GM21717 (cell line): ENCODE measurements at regions not wholly inside any gene's neighbourhood (a gene's known extent, or its start where the extent isn't known, plus 50 kb on each side); places are given as distances from the start of the nearest gene placed in this dataset.

Experiments used
- ATAC-seq: cut with Tn5 transposase; IDR thresholded peaks from one replicate; pipeline ENCODE4 v1.9.1; 2021; ENCODE audit warnings: mild to moderate bottlenecking, moderate library complexity; ENCODE audit not compliant: unreplicated experiment

DNA sequence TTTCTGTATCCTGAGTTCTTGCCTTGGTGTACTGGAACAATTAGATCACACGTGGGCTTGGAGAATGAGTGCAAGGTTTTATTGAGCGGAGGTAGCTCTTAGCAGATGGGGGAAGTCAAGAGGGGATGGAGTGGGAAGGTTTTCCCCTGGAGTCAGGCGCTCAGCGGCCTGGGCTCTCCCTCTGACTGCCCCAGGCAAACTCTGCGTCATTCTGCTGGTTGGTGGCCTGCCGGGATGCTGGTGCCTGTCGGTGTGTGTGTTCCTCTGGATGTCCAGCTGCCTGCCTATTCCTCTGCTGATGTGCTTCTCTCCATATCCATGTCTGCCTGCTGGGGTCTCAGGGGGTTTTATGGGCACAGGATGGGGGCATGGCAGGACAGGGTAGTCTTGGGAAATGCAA, 111.0 kb downstream of the TRIB2 start:
- no peak for ATAC-seq

DNA sequence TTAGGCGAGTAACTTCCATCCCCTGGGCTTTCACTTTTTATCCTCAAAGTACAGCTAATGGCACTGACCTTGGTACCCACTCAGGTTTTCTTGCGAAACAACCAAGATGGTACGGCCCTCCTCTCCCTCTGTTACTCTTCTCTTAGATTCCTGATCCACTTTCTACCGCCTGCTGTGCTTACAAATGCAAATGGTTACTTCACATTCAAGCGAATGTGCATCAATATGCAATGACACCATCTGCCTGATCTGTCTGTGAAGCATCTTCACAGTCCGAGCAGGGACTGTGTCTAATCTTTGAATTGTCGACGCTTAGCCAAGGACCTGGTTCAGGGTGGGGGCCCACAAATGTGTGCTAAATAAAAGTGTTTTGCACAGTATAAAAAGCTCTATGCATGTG, 112.2 kb downstream of the TRIB2 start:
- ATAC-seq: no peak

DNA sequence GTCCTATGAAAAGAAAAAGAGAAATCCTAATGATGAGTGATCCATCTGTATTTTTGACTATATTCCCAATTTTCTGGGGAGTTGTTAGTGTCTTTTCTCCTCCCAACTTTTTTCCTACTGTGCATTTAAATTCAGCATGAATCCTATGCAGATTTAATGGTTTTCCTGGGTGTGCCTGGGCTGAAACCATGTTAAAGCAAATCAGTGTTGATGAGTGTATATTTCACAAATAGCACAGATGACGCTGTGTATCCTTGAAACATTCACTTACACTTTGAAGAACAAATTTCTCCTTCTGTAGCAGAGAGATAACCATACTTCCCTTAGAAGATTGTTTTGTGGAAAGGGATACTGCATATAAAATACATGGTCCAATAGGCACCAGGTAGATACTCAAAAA, 114.3 kb downstream of the TRIB2 start:
- no peak for ATAC-seq

DNA sequence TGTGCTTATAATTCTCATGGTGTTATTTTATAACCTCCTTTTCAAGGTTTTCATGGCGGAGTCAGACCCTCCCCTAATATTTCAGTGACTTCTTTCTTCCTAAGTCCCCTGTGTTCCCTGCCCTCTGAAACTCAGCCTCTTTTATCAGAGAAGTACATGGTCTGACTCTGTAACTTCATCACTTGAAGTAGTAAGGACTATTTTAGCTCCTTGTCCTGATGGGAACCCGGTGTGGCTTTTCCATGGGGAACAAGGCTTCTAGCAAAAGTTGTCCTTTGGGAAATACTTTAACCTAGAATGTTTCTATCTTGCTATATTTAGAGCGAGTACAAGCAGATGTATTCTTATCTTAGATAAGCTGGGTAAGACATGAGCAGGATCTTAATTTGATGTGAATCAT, 117.5 kb downstream of the TRIB2 start:
- no peak for ATAC-seq

DNA sequence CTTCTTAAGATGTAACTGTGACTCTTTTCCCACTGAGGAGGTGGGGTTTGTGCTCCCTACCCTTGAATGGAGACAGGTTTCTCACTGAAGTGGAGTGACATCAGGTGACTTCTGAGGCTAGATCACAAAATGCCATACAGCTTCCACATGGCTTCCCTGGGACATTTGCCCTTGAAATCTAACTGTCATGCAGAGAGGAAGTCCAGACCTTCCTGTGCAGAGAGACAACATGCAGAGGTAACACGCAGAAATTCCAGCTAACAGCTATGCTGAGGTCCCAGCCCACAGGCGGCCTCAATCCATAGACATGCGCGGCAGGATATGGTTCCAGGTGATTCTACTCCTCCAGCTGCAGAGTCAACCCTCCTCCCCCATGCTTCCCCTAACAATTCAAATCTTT, 119.0 kb downstream of the TRIB2 start:
- no peak for ATAC-seq

DNA sequence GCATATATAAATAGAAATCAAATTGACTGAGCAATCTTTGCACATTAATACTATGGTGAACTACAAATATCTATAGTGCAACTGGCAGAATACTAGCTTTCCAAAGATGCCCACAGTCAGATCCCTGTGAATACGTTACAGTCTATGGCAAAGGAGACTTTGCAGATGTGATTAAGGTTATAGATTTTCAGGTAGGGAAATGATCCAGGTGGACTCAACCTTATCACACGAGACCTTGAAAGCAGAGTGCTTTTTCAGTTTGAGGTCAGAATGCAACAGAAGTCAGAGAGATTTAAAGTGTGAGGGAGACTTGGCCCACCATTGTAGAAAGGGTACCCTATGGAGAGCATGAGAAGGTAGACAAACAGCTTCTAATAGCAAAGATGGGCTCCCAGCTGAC, 122.6 kb downstream of the TRIB2 start:
- no peak for ATAC-seq

DNA sequence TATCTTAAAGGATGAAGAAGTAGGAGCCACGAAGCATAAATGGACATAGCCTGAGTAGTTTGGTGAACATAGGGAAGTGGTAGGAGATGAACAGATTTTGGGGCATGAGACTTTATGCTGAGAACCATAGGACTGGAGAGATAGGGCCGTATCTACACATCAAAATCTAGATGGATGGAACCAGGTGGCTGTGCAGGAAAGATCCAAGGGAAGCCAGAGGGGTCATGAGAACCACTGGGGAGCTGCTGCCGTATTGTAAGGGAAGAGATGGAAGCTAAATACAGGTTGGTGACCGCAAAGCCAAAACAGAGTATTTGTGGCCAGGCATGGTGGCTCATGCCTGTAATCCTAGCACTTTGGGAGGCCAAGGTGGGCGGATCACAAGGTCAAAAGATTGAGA, 124.3 kb downstream of the TRIB2 start:
- no peak for ATAC-seq

DNA sequence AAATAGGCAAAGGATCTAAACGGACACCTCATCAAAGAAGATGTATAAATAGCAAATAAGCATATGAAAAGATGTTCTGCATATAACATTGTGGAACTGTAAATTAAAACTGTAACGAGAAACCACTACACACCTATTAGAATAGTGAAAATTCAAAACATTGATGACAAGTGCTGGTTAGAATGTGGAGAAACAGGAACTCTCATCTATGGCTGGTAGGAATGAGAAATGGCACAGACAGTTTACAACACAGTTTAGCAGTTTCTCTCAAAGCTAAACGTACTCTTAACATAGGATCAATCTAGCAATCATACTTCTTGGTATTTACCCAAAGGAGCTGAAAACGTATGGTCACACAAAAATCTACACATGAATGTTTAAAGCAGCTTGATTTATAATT, 126.2 kb downstream of the TRIB2 start:
- ATAC-seq: no peak

DNA sequence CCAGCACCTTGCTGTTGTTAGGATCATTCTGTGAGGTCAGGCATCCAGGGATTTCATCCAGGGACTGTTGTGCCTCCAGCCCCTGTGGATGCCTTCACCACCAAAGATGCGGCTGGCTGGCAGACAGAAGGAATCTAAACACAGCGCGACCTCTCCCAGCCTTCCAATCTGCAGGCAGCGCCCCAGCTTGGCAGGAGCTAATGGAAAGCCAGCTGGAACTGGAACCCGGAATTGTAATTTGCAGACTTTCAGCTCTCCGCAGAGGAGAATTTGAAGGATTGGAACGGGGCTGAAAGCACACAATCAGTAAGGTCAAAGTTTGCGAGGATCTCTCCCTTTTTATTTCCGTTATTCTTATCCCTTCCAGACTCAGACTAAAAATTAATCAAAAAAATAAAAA, 127.8 kb downstream of the TRIB2 start:
- no peak for ATAC-seq

DNA sequence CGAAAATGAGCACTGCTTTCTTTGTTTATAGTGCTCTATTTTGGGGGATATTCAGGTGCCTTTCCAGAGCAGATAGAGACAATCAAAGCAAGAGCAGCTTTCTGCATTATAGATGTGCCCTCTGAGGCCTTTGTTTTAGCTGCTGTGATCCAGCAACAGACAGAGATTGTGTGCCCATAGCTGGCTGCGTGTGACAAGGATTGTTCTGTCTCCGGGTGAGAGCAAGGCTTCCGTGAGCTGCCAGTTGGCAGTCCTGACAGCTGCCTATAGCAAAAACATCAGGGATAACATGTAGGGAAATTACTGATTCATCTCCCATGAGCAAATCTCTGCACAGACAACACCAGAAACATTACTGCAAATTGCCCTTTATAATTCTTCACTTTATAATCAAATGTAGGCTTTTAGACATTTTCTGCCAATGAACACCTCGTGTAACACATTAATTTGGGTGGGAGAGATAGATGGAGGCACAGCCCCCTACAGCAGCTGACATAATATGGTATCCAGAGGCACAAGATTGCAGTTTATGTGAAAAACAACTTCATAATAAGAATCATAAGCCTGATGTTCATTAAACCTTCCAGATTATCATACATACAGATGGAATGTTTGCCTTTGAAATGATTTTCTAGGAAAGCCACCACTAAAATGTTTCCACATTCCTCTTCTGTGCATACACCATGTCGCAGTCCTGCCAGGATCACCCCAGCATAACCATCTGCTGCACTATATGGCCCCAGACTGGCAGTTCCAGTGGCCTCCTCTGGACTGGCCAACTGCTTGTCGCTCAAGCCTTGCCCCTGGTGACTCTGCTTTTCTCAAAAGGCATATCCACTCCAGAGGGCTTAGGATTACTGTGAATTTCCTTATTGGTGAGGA, 131.2 kb downstream of the TRIB2 start:
- no peak for ATAC-seq

DNA sequence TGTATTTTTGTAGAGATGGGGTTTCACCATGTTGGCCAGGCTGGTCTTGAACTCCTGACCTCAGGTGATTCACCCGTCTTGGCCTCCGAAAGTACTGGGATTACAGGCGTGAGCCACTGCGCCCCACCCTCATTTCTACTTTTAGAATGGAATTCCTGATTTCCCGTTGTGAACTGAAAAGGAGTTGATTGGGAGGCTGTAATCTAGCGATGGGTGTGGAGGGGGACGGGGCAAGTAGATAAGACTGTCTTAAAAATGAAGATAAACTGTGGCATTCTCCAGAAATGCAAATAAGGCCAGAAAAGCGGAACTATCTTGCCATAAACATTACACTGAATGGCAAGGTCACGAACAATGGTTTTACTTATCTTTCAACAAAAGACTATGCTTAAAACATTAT, 135.4 kb downstream of the TRIB2 start:
- ATAC-seq: no peak

DNA sequence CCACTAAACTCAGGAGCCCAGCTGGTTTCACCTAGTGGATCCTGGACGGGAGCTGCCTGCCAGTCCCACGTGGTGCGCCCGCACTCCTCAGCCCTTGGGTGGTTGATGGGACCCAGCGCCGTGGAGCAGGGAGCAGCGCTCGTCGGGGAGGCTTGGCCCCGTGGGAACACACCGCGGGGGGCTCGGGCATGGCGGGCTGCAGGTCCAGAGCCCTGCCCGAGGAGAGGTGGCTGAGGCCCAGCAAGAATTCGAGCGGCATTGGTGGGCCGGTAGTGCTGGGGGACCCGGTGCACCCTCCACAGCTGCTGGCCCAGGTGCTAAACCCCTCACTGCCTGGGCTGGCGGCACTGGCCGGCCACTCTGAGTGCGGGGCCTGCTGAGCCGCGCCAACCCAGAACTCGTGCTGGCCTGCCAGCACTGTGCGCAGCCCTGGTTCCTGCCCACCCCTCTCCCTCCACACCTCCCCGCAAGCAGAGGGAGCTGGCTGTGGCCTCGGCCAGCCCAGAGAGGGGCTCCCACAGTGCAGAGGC, 137.3 kb downstream of the TRIB2 start:
- ATAC-seq: no peak

DNA sequence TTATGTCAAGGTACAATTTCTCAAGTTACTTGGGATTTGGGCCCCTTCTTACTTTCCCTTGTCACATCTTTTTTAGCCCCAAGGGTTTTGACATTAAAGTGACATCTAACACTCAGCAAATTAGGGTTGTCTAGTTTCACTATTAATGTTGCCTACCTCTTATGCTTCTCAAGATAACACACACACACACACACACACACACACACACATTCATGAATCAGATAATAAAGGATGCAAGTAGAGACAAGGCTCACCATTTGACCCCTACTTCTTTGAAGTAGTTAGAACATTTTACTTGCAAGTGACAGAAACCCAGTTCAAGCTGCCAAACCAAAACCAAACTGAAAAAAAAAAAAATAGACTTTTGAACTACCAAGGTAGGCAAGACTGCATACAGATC, 138.8 kb downstream of the TRIB2 start:
- no peak for ATAC-seq

DNA sequence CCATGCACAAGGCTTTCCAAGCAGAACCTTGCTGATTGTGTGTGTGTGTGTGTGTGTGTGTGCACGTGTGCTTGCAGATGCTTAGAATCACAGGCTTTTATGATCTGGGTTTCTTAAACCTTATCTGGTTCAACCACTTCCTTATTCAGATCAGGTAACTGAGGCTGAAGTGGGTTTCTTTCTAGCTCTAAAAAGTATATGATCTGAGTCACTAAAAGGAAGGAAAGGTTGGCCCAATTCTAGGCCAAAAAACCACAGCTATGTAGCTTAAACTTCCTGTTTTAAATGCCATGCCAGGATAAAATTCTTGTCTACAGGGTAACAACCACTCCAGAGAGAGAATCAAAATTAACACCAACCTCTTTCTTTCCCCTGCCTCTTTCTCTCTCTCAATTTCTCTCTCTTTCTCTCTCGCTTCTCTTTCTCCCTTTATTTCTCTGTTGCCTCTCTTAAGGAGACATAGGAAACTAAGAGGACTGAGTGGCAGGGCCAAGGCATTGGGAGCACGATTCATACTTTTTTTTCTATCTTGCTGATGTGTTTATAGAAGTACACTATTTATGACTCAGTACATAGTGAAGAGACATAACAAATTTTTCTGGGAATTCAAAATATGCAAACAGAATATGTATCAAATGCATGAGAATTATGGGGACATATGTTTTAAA, 140.3 kb downstream of the TRIB2 start:
- ATAC-seq: no peak

DNA sequence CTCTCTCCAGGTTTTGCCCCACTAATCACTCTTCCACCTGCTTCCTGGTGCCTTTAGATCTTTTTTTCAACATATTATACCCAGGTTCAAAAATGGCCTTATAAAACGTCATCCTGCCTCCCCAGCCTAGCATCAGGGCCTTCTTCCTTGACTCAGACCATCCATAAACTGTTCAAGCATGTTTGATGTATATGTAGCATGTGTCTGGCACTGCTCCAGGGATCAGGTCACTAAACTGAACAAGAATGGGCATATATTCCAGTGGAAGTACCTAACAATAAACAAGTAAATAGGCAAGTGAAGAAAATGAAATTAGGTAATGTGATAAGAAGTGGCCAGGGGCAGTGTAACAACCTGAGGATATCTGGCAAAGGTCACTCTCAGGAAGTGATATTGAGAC, 141.2 kb downstream of the TRIB2 start:
- ATAC-seq: no peak

DNA sequence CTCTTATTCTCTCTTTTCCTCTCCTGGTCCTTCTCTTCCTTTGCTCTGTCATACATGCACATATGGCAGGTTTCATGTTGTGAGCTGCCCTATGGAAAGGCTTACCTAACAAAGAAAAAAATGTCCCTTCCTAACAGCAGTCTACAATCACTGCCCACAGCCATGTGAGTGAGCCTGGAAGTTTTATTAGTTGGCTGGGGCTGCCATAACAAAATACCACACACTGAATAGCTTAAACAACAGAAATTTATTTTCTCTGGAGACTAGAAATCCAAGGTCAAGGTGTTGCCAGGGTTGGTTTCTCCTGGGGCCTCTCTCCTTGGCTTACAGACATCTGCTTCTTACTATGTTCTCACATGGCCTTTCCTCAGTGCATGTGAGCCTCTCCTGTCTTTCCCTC, 142.1 kb downstream of the TRIB2 start:
- ATAC-seq: no peak

DNA sequence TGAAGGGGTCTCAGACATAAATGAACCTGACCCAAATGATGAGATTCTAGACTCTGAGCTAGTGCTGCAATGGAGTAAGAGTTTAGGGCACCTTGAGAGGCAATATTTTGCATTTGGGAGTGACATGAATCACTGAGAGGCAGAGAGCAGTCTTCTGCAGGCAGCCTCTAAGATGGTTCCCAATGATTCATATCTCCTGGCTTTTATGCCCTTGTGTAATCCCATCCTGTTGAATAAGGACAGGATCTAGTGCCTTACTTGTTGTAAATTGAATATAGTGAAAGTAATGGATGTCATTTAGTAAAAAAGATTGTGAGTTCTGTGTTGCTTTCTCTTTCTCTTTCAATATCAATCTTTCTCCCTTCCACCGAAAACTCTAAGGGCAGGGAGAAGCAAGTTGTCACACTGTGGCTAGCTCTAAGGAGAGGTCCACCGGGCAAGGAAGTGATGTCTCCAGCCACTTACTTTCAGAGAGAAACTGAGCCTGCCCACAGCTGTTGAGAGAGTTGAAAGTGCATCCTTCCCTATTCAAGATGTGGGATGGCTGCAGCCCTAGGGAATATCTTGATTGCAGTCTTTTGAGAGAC, 144.7 kb downstream of the TRIB2 start:
- no peak for ATAC-seq

DNA sequence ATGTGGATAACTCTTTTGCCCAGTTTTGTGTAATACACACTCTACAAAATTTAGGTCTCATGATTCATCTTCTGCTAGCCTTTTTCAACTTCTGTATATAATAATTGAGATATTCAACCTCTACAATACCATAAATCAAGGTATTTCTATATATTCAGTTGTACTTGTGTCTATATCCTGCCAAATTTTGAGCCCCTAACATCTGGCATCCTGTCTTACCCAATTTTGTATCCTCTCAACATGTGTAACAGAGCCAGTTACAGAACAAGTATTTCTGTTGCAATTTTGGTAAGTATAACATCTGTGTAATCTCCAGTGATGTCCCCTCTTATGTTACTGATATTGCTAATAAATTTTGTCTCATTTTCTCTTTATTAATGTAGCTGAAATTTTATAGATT, 145.8 kb downstream of the TRIB2 start:
- no peak for ATAC-seq

DNA sequence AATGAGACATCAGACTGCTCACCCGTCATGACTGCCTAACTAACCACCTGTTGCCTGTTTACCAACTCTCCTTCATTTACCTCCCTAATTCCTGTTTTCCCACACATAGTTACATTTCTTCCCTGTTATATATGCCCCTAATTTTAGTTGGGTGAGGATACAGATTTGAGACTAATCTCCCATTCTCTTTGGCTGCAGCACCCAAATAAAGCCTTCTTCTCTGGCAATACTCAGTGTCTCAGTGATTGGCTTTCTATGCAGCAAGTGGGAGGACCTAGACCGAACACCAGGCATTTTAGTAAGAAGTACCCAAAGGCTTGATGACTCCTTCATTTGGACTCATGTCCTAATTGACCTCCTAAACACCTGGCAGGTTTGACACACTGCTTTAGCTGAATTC, 147.2 kb downstream of the TRIB2 start:
- no peak for ATAC-seq

DNA sequence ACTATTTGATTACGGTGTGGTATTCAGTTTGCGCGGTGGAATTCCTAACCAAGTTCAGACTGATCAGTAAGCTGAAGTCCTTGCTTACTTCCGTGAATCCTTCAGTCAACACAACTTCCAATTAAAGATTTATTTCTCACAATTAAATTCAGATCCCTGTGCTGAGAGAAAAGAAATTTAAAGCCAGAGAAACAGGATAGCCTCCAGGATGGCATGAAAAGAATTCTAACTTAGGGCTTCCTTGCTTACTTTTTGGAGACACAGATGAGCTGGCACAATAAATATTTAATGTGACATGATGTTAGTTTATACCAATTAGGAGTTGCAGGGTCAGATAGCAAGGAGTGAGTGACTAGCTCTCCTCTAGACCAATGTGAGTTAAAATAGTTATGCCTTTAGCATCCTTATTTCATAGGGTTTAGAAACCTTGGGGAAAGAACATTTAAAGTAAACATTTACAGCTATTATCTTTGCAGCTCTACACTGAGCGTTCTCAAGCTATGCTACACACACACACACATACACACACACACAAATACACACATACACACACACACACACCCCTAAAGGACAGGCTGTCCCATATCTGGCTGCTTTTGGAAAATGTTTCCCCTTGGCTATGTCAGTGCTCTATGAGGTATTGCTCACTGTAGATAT, 151.0 kb downstream of the TRIB2 start:
- ATAC-seq: no peak

DNA sequence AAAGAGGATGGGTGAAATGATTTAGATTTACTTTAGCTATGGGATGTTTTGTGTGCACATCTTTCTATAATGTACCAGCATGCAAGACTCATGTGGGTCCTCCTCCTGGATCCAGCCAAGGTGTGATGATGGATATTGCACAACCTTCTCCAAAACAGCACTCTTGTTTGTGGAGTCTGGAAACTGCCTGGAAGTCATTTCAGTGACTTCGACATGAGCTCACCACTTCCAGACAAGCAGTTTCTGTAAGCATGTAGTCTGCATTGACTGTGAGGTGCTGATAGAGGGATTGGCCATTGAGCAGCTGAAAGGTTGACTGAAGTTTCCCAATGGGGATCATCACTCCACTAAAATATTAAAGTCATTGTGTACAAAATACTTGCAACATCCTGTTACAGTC, 154.0 kb downstream of the TRIB2 start:
- no peak for ATAC-seq
